Ovary (tissue), 7 donors: ENCODE measurements at regions not wholly inside any gene's neighbourhood (a gene's known extent, or its start where the extent isn't known, plus 50 kb on each side); places are given as distances from the start of the nearest gene placed in this dataset.

Experiments
- DNase-seq, 5 donors: peaks; one replicate each; pipeline ENCODE4 v3.0.0-alpha.2; 2019 to 2020
- H3K27ac ChIP-seq, 2 donors: fragments of 200-600 bp; one replicate each; pipeline versions ENCODE4 v1.5.1 to v1.8.0; 2019 to 2022
- H3K27me3 ChIP-seq: fragments of 200-600 bp; one replicate; pipeline ENCODE4 v1.8.0; 2022
- H3K36me3 ChIP-seq: fragments of 200-600 bp; sonication (generic); one replicate; pipeline ENCODE4 v1.5.1; 2019
- H3K4me1 ChIP-seq: one replicate; pipeline ENCODE4 v1.8.1; 2013; ENCODE audit warnings: mild to moderate bottlenecking, moderate library complexity; ENCODE audit not compliant: insufficient read depth
- H3K4me3 ChIP-seq: fragments of 200-600 bp; sonication (generic); one replicate; pipeline ENCODE4 v1.5.1; 2017
- H3K9me3 ChIP-seq, 2 donors: fragments of 200-600 bp in 1 of 2; sonication (generic) in 1 of 2; one replicate each; pipeline versions ENCODE4 v1.5.1 to v1.8.1; 2013 to 2019; ENCODE audit warnings: mild to moderate bottlenecking in 1 of 2, moderate library complexity in 1 of 2
- EP300 ChIP-seq: sonication (generic); formaldehyde crosslinking; IDR thresholded peaks from one replicate; pipeline ENCODE4 v1.6.1; 2017; ENCODE audit warnings: antibody characterized with exemption
- POLR2A ChIP-seq: fragments of 450-650 bp; IDR thresholded peaks from one replicate; pipeline ENCODE4 v1.6.1; 2017; ENCODE audit warnings: antibody characterized with exemption, mild to moderate bottlenecking, moderate library complexity
- WGBS, 3 donors: extraction: QIAGEN DNeasy Blood & Tissue Kit in 1 of 3; methylation state at CpG; one replicate each; pipeline versions ENCODE4 v1.1.5 to v1.1.7; 2013 to 2017; 5-methylcytosine and 5-hydroxymethylcytosine counted together
- intact Hi-C, 4 donors: fragments of 100-400 bp; cut with DNase I; formaldehyde crosslinking; loops; one replicate each; pipeline versions ENCODE4 v1.11.0 to v1.15.1; 2022 to 2023
- TF ChIP-seq, protein P1 (sequence below), 3 donors: fragments of 450-650 bp in 2 of 3; fragments of 200-600 bp in 1 of 3; IDR thresholded peaks; one replicate each; pipeline versions ENCODE4 v1.5.1 to v1.8.0; 2016 to 2022; ENCODE audit warnings: antibody characterized with exemption in 3 of 3, mild to moderate bottlenecking in 1 of 3
- donor health status: DM: no; HTN: no; CAD: no; lungs with moderate emphysema.
- donor health status: DM: no; HTN: no; CAD: no.
- donor health status: Bipolar disorder and iron deficiency.
- donor health status: DM: no; HTN: no; CAD: no.
- donor health status: DM: yes; HTN: yes; CAD: no.

- no peak for TF ChIP-seq EP300
- TF ChIP-seq, protein P1, sequence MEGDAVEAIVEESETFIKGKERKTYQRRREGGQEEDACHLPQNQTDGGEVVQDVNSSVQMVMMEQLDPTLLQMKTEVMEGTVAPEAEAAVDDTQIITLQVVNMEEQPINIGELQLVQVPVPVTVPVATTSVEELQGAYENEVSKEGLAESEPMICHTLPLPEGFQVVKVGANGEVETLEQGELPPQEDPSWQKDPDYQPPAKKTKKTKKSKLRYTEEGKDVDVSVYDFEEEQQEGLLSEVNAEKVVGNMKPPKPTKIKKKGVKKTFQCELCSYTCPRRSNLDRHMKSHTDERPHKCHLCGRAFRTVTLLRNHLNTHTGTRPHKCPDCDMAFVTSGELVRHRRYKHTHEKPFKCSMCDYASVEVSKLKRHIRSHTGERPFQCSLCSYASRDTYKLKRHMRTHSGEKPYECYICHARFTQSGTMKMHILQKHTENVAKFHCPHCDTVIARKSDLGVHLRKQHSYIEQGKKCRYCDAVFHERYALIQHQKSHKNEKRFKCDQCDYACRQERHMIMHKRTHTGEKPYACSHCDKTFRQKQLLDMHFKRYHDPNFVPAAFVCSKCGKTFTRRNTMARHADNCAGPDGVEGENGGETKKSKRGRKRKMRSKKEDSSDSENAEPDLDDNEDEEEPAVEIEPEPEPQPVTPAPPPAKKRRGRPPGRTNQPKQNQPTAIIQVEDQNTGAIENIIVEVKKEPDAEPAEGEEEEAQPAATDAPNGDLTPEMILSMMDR (IDR thresholded peaks at IDR 0.05) = no peak
- TF ChIP-seq POLR2A = no peak
- no peak for DNase-seq
- Histone ChIP-seq H3K27me3 (no peaks in the 10 kb centered on the region), H3K36me3 (no peaks in the 10 kb centered on the region), H3K4me1 (no peaks in the 10 kb centered on the region), H3K27ac (no peak overlapping the region), H3K4me3 (no peak overlapping the region), H3K9me3 (no peaks in the 10 kb centered on the region)
- WGBS, 3 donors = 75 to 79% (median 79%) methylated on average over 3 of the region's 3 CpGs
- intact Hi-C loops = loop anchor here in 1 of 4 donors (10.0 kb wide), 1 partner anchor 57 kb away; no protein-coding TSS in a partner anchor
Measured at GRCh38 chr20:19121463-19121862, 91.0 kb upstream of the SLC24A3 start.

DNA sequence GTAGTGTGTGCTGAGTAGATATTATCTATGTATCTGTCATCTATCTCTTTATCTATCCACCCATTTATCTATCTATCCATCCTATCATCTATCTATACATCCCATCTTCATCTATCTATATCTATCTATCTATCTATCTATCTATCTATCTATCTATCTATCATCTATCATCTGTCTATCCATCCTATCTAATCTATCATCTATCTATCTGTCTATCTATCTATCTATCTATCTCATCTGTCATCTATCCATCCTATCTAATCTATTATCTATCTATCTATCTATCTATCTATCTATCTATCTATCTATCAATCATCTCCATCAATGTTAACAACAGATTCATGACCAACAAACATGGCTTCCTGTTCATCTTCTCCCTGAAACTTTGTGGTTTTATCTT is 90.5 kb upstream of the SLC24A3 start:
- Histone ChIP-seq H3K4me1 (no peaks in the 10 kb centered on the region), H3K36me3 (no peaks in the 10 kb centered on the region), H3K9me3 (no peaks in the 10 kb centered on the region), H3K27me3 (no peaks in the 10 kb centered on the region), H3K4me3 (no peak overlapping the region), H3K27ac (no peak overlapping the region)
- no peak for DNase-seq
- intact Hi-C loops = loop anchor here in 1 of 4 donors (10.0 kb wide), 1 partner anchor 57 kb away; no protein-coding TSS in a partner anchor
- TF ChIP-seq POLR2A (no peak), EP300 (no peak)
- TF ChIP-seq, protein P1 (IDR thresholded peaks at IDR 0.05) = no peak

GRCh38 chr20:19122395-19122794 is 90.0 kb upstream of the SLC24A3 start:
- intact Hi-C loops = loop anchor here in 1 of 4 donors (10.0 kb wide), 1 partner anchor 58 kb away; no protein-coding TSS in a partner anchor
- no peak for DNase-seq
- no peaks in the 10 kb centered on the region for H3K9me3 ChIP-seq
- H3K4me3 ChIP-seq = no peak overlapping the region
- H3K36me3 ChIP-seq = no peaks in the 10 kb centered on the region
- H3K4me1 ChIP-seq = no peaks in the 10 kb centered on the region
- no peak overlapping the region for H3K27ac ChIP-seq
- TF ChIP-seq POLR2A = no peak
- TF ChIP-seq EP300 = no peak
- TF ChIP-seq, protein P1 (IDR thresholded peaks at IDR 0.05) = no peak
- no peaks in the 10 kb centered on the region for H3K27me3 ChIP-seq

DNA sequence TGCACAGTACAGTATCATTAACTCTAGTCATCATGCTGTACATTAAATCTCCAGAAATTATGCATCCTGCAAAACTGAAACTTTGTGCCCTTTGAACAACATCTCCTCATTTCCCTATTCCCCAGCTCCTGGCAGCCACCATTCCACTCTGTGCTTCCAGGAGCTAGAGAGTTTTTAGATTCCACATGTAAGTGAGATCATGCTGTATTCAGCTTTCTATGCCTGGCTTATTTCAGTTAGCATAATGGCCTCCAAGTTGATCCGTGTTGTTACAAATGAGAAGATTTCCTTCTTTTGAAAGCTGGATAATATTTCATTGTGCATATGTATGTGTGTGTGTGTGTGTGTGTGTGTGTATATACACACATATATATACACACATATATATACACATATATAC is 86.9 kb upstream of the SLC24A3 start:
- H3K36me3 ChIP-seq = no peaks in the 10 kb centered on the region
- TF ChIP-seq POLR2A (no peak), EP300 (no peak)
- TF ChIP-seq, protein P1 (IDR thresholded peaks at IDR 0.05) = no peak
- no peak overlapping the region for H3K27ac ChIP-seq
- intact Hi-C loops = loop anchor here in 1 of 4 donors (10.0 kb wide), 1 partner anchor 61 kb away; no protein-coding TSS in a partner anchor
- H3K9me3 ChIP-seq = no peaks in the 10 kb centered on the region
- H3K4me3 ChIP-seq = no peak overlapping the region
- no peaks in the 10 kb centered on the region for H3K4me1 ChIP-seq
- 61 to 84% (median 69%) methylated on average over 1 of the region's 1 CpG for WGBS, 3 donors
- DNase-seq = no peak
- no peaks in the 10 kb centered on the region for H3K27me3 ChIP-seq
